ENCODE measurements at regions not wholly inside any gene's neighbourhood (a gene's known extent, or its start where the extent isn't known, plus 50 kb on each side); places are given as distances from the start of the nearest gene placed in this dataset.

- H2AK5ac ChIP-seq (ENCODE audit: low read length) = peak overlapping the region; percentile 48
- H3K9me3 ChIP-seq (ENCODE audit: insufficient read depth, low read depth, low read length) = no peaks in the 10 kb centered on the region
- peak overlapping the region; percentile 28 for H4K8ac ChIP-seq (ENCODE audit: low read depth, low read length)
- H3K79me2 ChIP-seq (ENCODE audit: control insufficient read depth, insufficient read depth, low read length, poor library complexity) = no peaks in the 10 kb centered on the region
- H3K18ac ChIP-seq (ENCODE audit: low read length) = no peak overlapping the region
- H2BK12ac ChIP-seq (ENCODE audit: low read length) = peak overlapping the region; percentile 44
- H3K27me3 ChIP-seq (ENCODE audit: insufficient read depth, low read length) = no peaks in the 10 kb centered on the region
- H3K4ac ChIP-seq (ENCODE audit: low read depth, low read length) = no peak overlapping the region
- H3K36me3 ChIP-seq (ENCODE audit: control insufficient read depth in 1 of 2, insufficient read depth in 2 of 2, low read length in 2 of 2) = no peaks in the 10 kb centered on the region
- peak overlapping the region; percentile 41 for H2BK120ac ChIP-seq (ENCODE audit: insufficient read depth, low read length, poor library complexity)
- H3K4me2 ChIP-seq (ENCODE audit: low read length) = no peak overlapping the region
- peak overlapping the region; percentile 49 for H3K14ac ChIP-seq (ENCODE audit: low read length)
- WGBS (ENCODE audit: extremely low coverage, insufficient coverage, insufficient read length) = no CpG with 5 or more reads among the region's 14 CpGs
- H3K79me1 ChIP-seq (ENCODE audit: low read length) = peaks cover 11% of the 10 kb centered on the region
- no peak overlapping the region for H3K4me3 ChIP-seq (ENCODE audit: low read depth, low read length)
- no peak overlapping the region for H3K27ac ChIP-seq (ENCODE audit: low read depth, low read length)
- no peak overlapping the region for H4K12ac ChIP-seq (ENCODE audit: low read depth, low read length)
- no peak overlapping the region for H3K9ac ChIP-seq (ENCODE audit: low read length)
- no peak overlapping the region for H2BK5ac ChIP-seq (ENCODE audit: low read depth, low read length, poor library complexity)
- H4K91ac ChIP-seq (ENCODE audit: low read depth, low read length) = peak overlapping the region; percentile 38
- H3K4me1 ChIP-seq (ENCODE audit: control insufficient read depth in 1 of 2, insufficient read depth in 2 of 2, low read length in 2 of 2) = peaks cover 20 to 24% of the 10 kb centered on the region in 2 experiments
- DNase-seq = no peak
- no peak overlapping the region for H3K23ac ChIP-seq (ENCODE audit: low read length)
- no peak overlapping the region for H2AFZ ChIP-seq (ENCODE audit: insufficient read depth, low read length, poor library complexity)
Observed at GRCh38 chr2:15818318-15818753, 122.0 kb upstream of the MYCN start.

GRCh38 chr2:15818881-15819280 is 121.5 kb upstream of the MYCN start:
- Histone ChIP-seq H3K27me3 (ENCODE audit: insufficient read depth, low read length) (no peaks in the 10 kb centered on the region), H3K14ac (ENCODE audit: low read length) (peak overlapping the region; percentile 67), H3K79me1 (ENCODE audit: low read length) (peaks cover 11% of the 10 kb centered on the region), H3K36me3 (ENCODE audit: control insufficient read depth in 1 of 2, insufficient read depth in 2 of 2, low read length in 2 of 2) (no peaks in the 10 kb centered on the region), H4K12ac (ENCODE audit: low read depth, low read length) (no peak overlapping the region), H2AFZ (ENCODE audit: insufficient read depth, low read length, poor library complexity) (no peak overlapping the region), H2BK120ac (ENCODE audit: insufficient read depth, low read length, poor library complexity) (peak overlapping the region; percentile 79), H3K9ac (ENCODE audit: low read length) (no peak overlapping the region), H4K91ac (ENCODE audit: low read depth, low read length) (peak overlapping the region; percentile 88), H2BK5ac (ENCODE audit: low read depth, low read length, poor library complexity) (peak overlapping the region; percentile 33), H3K4me2 (ENCODE audit: low read length) (no peak overlapping the region), H3K79me2 (ENCODE audit: control insufficient read depth, insufficient read depth, low read length, poor library complexity) (no peaks in the 10 kb centered on the region), H3K18ac (ENCODE audit: low read length) (peak overlapping the region; percentile 71), H3K4ac (ENCODE audit: low read depth, low read length) (no peak overlapping the region), H3K27ac (ENCODE audit: low read depth, low read length) (peak overlapping the region; percentile 60), H3K9me3 (ENCODE audit: insufficient read depth, low read depth, low read length) (no peaks in the 10 kb centered on the region), H2BK12ac (ENCODE audit: low read length) (peak overlapping the region; percentile 80), H2AK5ac (ENCODE audit: low read length) (peak overlapping the region; percentile 28), H3K23ac (ENCODE audit: low read length) (no peak overlapping the region), H4K8ac (ENCODE audit: low read depth, low read length) (peak overlapping the region; percentile 15), H3K4me3 (ENCODE audit: low read depth, low read length) (no peak overlapping the region), H3K4me1 (ENCODE audit: control insufficient read depth in 1 of 2, insufficient read depth in 2 of 2, low read length in 2 of 2) (peaks cover 17 to 22% of the 10 kb centered on the region in 2 experiments)
- WGBS (ENCODE audit: extremely low coverage, insufficient coverage, insufficient read length) = no CpG with 5 or more reads among the region's 2 CpGs
- no peak for DNase-seq

- WGBS (ENCODE audit: extremely low coverage, insufficient coverage, insufficient read length) = no CpG with 5 or more reads among the region's 10 CpGs
- Histone ChIP-seq H2BK120ac (ENCODE audit: insufficient read depth, low read length, poor library complexity) (peak overlapping the region; percentile 79), H2AFZ (ENCODE audit: insufficient read depth, low read length, poor library complexity) (no peak overlapping the region), H3K9ac (ENCODE audit: low read length) (no peak overlapping the region), H3K4me1 (ENCODE audit: control insufficient read depth in 1 of 2, insufficient read depth in 2 of 2, low read length in 2 of 2) (peaks cover 13 to 18% of the 10 kb centered on the region in 2 experiments), H3K4ac (ENCODE audit: low read depth, low read length) (no peak overlapping the region), H3K27me3 (ENCODE audit: insufficient read depth, low read length) (no peaks in the 10 kb centered on the region), H2BK5ac (ENCODE audit: low read depth, low read length, poor library complexity) (no peak overlapping the region), H3K36me3 (ENCODE audit: control insufficient read depth in 1 of 2, insufficient read depth in 2 of 2, low read length in 2 of 2) (no peaks in the 10 kb centered on the region), H3K18ac (ENCODE audit: low read length) (no peak overlapping the region), H3K9me3 (ENCODE audit: insufficient read depth, low read depth, low read length) (no peaks in the 10 kb centered on the region), H3K23ac (ENCODE audit: low read length) (no peak overlapping the region), H3K4me3 (ENCODE audit: low read depth, low read length) (no peak overlapping the region), H2AK5ac (ENCODE audit: low read length) (no peak overlapping the region), H4K8ac (ENCODE audit: low read depth, low read length) (peak overlapping the region; percentile 15), H3K27ac (ENCODE audit: low read depth, low read length) (peak overlapping the region; percentile 60), H2BK12ac (ENCODE audit: low read length) (no peak overlapping the region), H3K4me2 (ENCODE audit: low read length) (peak overlapping the region; percentile 33), H3K79me1 (ENCODE audit: low read length) (peaks cover 11% of the 10 kb centered on the region), H4K91ac (ENCODE audit: low read depth, low read length) (peak overlapping the region; percentile 88), H3K14ac (ENCODE audit: low read length) (no peak overlapping the region), H3K79me2 (ENCODE audit: control insufficient read depth, insufficient read depth, low read length, poor library complexity) (no peaks in the 10 kb centered on the region), H4K12ac (ENCODE audit: low read depth, low read length) (no peak overlapping the region)
- DNase-seq = no peak
Observed at GRCh38 chr2:15819562-15820256, 120.6 kb upstream of the MYCN start.

- H2BK12ac ChIP-seq (ENCODE audit: low read length) = no peak overlapping the region
- peaks cover 14% of the 10 kb centered on the region for H3K79me1 ChIP-seq (ENCODE audit: low read length)
- no peak overlapping the region for H3K4me3 ChIP-seq (ENCODE audit: low read depth, low read length)
- no peaks in the 10 kb centered on the region for H3K9me3 ChIP-seq (ENCODE audit: insufficient read depth, low read depth, low read length)
- no peak overlapping the region for H2BK120ac ChIP-seq (ENCODE audit: insufficient read depth, low read length, poor library complexity)
- no peak overlapping the region for H3K18ac ChIP-seq (ENCODE audit: low read length)
- H3K27ac ChIP-seq (ENCODE audit: low read depth, low read length) = no peak overlapping the region
- H3K27me3 ChIP-seq (ENCODE audit: insufficient read depth, low read length) = no peaks in the 10 kb centered on the region
- H3K4me1 ChIP-seq (ENCODE audit: control insufficient read depth in 1 of 2, insufficient read depth in 2 of 2, low read length in 2 of 2) = peaks cover 13 to 20% of the 10 kb centered on the region in 2 experiments
- no peak overlapping the region for H4K8ac ChIP-seq (ENCODE audit: low read depth, low read length)
- no peak overlapping the region for H3K4ac ChIP-seq (ENCODE audit: low read depth, low read length)
- H3K36me3 ChIP-seq (ENCODE audit: control insufficient read depth in 1 of 2, insufficient read depth in 2 of 2, low read length in 2 of 2) = no peaks in the 10 kb centered on the region
- H3K14ac ChIP-seq (ENCODE audit: low read length) = no peak overlapping the region
- no CpG with 5 or more reads among the region's 7 CpGs for WGBS (ENCODE audit: extremely low coverage, insufficient coverage, insufficient read length)
- H2AFZ ChIP-seq (ENCODE audit: insufficient read depth, low read length, poor library complexity) = no peak overlapping the region
- no peak overlapping the region for H3K4me2 ChIP-seq (ENCODE audit: low read length)
- H4K91ac ChIP-seq (ENCODE audit: low read depth, low read length) = no peak overlapping the region
- H4K12ac ChIP-seq (ENCODE audit: low read depth, low read length) = no peak overlapping the region
- no peaks in the 10 kb centered on the region for H3K79me2 ChIP-seq (ENCODE audit: control insufficient read depth, insufficient read depth, low read length, poor library complexity)
- no peak overlapping the region for H2AK5ac ChIP-seq (ENCODE audit: low read length)
- no peak overlapping the region for H3K9ac ChIP-seq (ENCODE audit: low read length)
- H3K23ac ChIP-seq (ENCODE audit: low read length) = no peak overlapping the region
- H2BK5ac ChIP-seq (ENCODE audit: low read depth, low read length, poor library complexity) = no peak overlapping the region
- DNase-seq = peak in 1 of 2 donors; percentile 42
Observed at GRCh38 chr2:15820257-15820566, 120.1 kb upstream of the MYCN start.

Data from trophoblast cell (in vitro differentiated cells and primary cell).